Testis (tissue), 2 donors: ENCODE measurements at regions not wholly inside any gene's neighbourhood (a gene's known extent, or its start where the extent isn't known, plus 50 kb on each side); places are given as distances from the start of the nearest gene placed in this dataset.
"Not testable (repeated sequence)": the region's sequence is repeated elsewhere in the genome, so short reads cannot be mapped to it uniquely, and the experiment has no call there.

Experiments used
- DNase-seq: peaks from one replicate; pipeline ENCODE4 v3.0.0-alpha.2; 2019
- H3K27ac ChIP-seq, 2 donors: fragments of 200-600 bp; sonication (generic); one replicate each; pipeline ENCODE4 v1.5.1; 2019
- H3K27me3 ChIP-seq: fragments of 200-600 bp; sonication (generic); one replicate; pipeline ENCODE4 v1.5.1; 2019
- H3K36me3 ChIP-seq: fragments of 200-600 bp; sonication (generic); one replicate; pipeline ENCODE4 v1.5.1; 2017; ENCODE audit warnings: low read depth; ENCODE audit errors: missing control alignments
- H3K4me1 ChIP-seq: fragments of 200-600 bp; sonication (generic); one replicate; pipeline ENCODE4 v1.5.1; 2019
- H3K4me3 ChIP-seq, 2 donors: fragments of 200-600 bp; sonication (generic); one replicate each; pipeline ENCODE4 v1.5.1; 2017 to 2019
- H3K9me3 ChIP-seq: fragments of 200-600 bp; sonication (generic); one replicate; pipeline ENCODE4 v1.5.1; 2017
- WGBS, 2 donors: methylation state at CpG; one replicate each; pipeline ENCODE4 v1.1.5; 2018; 5-methylcytosine and 5-hydroxymethylcytosine counted together
- intact Hi-C: fragments of 100-400 bp; cut with DNase I; formaldehyde crosslinking; loops from one replicate; pipeline ENCODE4 v1.15.1; 2023; ENCODE audit warnings: low total_unique reads

- H3K9me3 ChIP-seq, DNase-seq, H3K27ac ChIP-seq, H3K4me3 ChIP-seq, H3K4me1 ChIP-seq, H3K36me3 ChIP-seq, intact Hi-C loops, H3K27me3 ChIP-seq: not testable (repeated sequence)
- 29 to 38% methylated on average over 3 of the region's 3 CpGs for WGBS, 2 donors
These were observed 4772.6 kb upstream of the OR11H1 start for GRCh38 chr22:10755350-10755749.

DNA sequence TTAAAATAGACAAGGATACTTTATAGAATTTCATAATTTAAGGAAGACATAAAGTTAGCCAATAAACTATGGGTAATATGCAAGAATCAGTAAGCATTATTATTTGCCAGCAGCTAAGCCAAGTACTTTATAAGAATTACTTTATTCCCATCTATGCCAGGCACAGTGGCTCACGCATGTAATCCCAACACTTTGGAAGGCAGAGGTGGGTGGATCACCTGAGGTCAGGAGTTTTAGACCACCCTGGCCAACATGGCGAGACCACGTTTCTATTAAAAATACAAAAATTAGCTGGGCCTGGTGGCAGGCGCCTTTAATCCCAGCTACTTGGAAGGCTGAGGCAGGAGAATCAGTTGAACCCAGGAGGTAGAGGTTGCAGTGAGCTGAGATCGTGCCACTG, 4767.6 kb upstream of the OR11H1 start:
- 40 to 41% methylated on average over 5 of the region's 5 CpGs for WGBS, 2 donors
- H3K27me3 ChIP-seq, intact Hi-C loops, H3K27ac ChIP-seq, H3K36me3 ChIP-seq, H3K4me1 ChIP-seq, H3K9me3 ChIP-seq, H3K4me3 ChIP-seq, DNase-seq: not testable (repeated sequence)

DNA sequence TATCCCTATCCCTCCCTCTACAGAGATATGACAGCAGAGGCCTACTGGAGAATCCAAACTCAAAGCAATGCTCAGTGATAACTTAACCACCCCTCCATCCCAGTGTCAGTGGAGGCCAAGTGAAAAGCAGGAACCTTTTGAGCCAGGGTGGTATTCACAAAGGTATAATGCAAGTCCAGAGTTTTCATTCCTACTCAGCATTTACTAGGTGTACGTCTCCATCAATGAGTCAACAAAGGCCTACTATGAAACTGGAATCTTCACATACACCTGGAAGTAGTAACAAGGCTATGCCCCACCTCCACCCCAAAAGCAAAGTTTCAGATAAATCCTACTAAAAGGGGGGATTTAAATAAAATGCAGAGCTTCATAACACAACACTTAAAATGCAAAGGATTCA, 4761.7 kb upstream of the OR11H1 start:
- 64 to 81% methylated on average over 1 of the region's 1 CpG for WGBS, 2 donors
- H3K27ac ChIP-seq, intact Hi-C loops, H3K4me1 ChIP-seq, H3K4me3 ChIP-seq, H3K27me3 ChIP-seq, H3K9me3 ChIP-seq, DNase-seq, H3K36me3 ChIP-seq: not testable (repeated sequence)

GRCh38 chr22:10768875-10769274, 4759.1 kb upstream of the OR11H1 start:
- not testable (repeated sequence) for DNase-seq
- 73 to 78% methylated on average over 4 of the region's 4 CpGs for WGBS, 2 donors

DNA sequence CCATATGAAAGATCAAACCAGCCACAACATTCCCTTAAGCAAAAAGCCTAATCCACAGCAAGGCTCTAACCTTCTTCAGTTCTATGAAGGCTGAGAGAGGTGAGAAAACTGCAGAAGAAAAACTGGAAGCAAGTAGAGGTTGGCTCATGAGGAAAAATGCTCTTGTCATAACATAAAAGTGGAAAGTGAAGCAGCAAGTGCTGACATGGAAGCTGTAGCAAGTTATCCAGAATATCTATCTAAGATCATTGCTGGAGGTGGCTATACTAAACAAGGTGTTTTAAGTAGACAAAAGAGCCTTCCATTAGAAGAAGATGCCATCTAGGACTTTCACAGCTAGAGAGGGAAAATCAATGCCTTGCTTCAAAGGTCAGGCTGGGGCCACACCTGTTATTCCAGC, 4756.2 kb upstream of the OR11H1 start:
- intact Hi-C loops, DNase-seq, H3K9me3 ChIP-seq: not testable (repeated sequence)

More at GRCh38 chr22:10768875-10769274, 4759.1 kb upstream of the OR11H1 start:
- H3K36me3 ChIP-seq, H3K9me3 ChIP-seq, intact Hi-C loops, H3K27me3 ChIP-seq, H3K4me3 ChIP-seq, H3K27ac ChIP-seq, H3K4me1 ChIP-seq: not testable (repeated sequence)

DNA sequence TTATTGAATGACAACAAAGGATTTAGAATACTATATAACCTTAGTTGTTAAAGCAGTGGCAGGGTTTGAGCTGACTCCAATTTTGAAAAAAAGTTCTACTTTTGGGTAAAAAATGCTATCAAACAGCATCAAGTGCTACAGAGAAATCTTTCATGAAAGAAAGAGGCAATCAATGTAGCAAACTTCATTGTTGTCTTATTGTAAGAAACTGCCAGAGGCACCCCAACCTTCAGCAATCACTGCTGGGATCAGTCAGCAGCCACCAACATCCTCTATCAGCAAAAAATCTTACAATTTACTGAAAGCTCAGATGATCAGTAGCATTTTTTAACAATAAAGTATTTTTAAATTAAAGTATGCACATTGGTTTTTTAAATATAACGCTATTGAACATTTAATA, 4754.7 kb upstream of the OR11H1 start:
- WGBS, 2 donors = 15 to 73% methylated on average over 1 of the region's 1 CpG
- intact Hi-C loops, H3K4me3 ChIP-seq: not testable (repeated sequence)

More for the DNA sequence above, 4756.2 kb upstream of the OR11H1 start:
- not testable (repeated sequence) for H3K27me3 ChIP-seq, H3K4me3 ChIP-seq, H3K36me3 ChIP-seq, H3K4me1 ChIP-seq, H3K27ac ChIP-seq

DNA sequence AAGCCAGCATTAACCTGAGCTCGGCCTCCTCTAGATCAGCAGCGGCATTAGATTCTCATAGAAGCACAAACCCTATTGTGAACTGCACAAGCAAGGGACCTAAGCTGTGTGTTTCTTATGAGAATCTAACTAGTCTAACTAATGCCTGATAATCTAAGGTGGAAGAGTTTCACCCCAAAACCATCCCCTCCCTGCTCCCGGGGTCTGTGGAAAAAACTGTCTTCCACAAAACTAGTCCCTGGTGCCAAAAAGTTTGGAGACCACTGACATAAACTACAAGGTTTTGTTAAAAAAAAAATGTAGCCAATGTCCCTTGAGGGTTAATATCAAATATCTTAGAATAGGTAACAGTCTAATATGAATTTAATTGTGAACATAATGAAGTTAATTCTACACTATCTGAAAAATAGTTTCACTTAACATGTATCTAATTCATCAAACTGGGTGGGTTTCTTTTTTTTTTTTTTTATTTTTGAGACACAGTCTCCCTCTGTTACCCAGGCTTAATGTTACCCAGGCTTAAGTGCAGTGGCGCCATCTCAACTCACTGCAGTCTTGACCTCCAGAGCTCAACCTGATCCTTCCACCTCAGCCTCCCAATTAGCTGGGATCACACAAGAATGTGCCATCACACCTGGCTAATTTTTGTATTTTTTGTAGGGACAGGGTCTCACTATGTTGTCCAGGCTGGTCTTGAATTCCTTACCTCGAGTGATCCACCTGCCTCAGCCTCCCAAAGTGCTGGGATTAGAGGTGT, 4752.2 kb upstream of the OR11H1 start:
- intact Hi-C loops, H3K27ac ChIP-seq, H3K4me3 ChIP-seq, H3K36me3 ChIP-seq, DNase-seq, H3K4me1 ChIP-seq, H3K27me3 ChIP-seq, H3K9me3 ChIP-seq: not testable (repeated sequence)
- WGBS, 2 donors = 49 to 51% methylated on average over 5 of the region's 5 CpGs

More for the DNA sequence above, 4754.7 kb upstream of the OR11H1 start:
- H3K36me3 ChIP-seq, H3K9me3 ChIP-seq, H3K27ac ChIP-seq, H3K4me1 ChIP-seq, H3K27me3 ChIP-seq, DNase-seq: not testable (repeated sequence)

DNA sequence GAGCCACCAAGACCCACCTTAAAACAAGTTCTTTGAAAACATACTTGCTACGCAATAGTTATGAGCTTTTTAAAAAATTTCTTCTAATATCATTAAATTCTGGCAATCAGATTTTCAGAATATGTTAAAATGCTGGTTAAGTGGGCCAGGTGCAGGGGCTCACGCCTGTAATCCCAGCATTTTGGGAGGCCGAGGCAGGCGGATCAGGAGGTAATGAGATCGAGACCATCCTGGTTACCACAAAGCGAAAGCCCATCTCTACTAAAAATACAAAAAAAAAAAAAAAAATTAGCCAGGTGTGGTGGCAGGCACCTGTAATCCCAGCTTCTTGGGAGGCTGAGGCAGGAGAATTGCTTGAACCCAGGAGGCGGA, 4751.6 kb upstream of the OR11H1 start:
- H3K27ac ChIP-seq, DNase-seq, H3K4me3 ChIP-seq, intact Hi-C loops, H3K36me3 ChIP-seq, H3K4me1 ChIP-seq, H3K9me3 ChIP-seq, H3K27me3 ChIP-seq: not testable (repeated sequence)
- WGBS, 2 donors = 49% methylated on average over 7 of the region's 7 CpGs

DNA sequence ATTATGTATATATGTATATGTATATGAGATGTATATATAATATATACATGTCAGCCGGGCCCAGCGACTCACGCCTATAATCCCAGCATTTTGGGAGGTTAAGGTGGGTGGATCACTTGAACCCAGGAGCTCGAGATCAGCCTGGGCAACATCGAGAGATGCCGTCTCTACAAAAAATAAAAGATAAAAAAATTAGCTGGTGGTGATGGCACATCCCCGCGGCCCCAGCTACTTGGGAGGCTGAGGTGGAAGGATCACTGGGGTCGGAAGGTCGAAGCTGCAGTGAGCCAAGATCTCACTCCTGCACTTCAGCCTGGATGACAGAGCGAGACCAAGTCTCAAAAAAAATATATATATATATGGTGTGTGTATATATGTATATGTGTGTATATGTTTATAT, 4750.3 kb upstream of the OR11H1 start:
- WGBS, 2 donors = 64 to 68% methylated on average over 11 of the region's 11 CpGs
- H3K4me1 ChIP-seq, H3K27ac ChIP-seq, H3K27me3 ChIP-seq, DNase-seq, H3K4me3 ChIP-seq, H3K36me3 ChIP-seq, intact Hi-C loops, H3K9me3 ChIP-seq: not testable (repeated sequence)
